ENCODE measurements at regions not wholly inside any gene's neighbourhood (a gene's known extent, or its start where the extent isn't known, plus 50 kb on each side); places are given as distances from the start of the nearest gene placed in this dataset.

- Histone ChIP-seq H3K4me1 (ENCODE audit: insufficient read depth, insufficient read length) (no peaks in the 10 kb centered on the region), H3K27me3 (ENCODE audit: insufficient read depth, insufficient read length) (no peaks in the 10 kb centered on the region), H3K9ac (ENCODE audit: insufficient read length, low read depth) (no peak overlapping the region), H3K36me3 (ENCODE audit: insufficient read depth, insufficient read length, low read length) (no peaks in the 10 kb centered on the region), H3K9me3 (ENCODE audit: insufficient read depth, low read length) (no peaks in the 10 kb centered on the region), H3K4me3 (ENCODE audit: insufficient read length, low read depth) (no peak overlapping the region)
- DNase-seq (ENCODE audit: low read depth, low spot score), result no peak
- TF ChIP-seq SUZ12 (IDR thresholded peaks at IDR 0.05; ENCODE audit: extremely low read depth, insufficient read depth, insufficient read length) (no peak), ZNF274 (IDR thresholded peaks at IDR 0.05; ENCODE audit: low read depth, low read length) (no peak), YY1 (IDR thresholded peaks at IDR 0.05; ENCODE audit: insufficient read depth, insufficient read length) (no peak)
Measured at GRCh38 chr18:41155910-41156851, 798.9 kb upstream of the PIK3C3 start.

DNA sequence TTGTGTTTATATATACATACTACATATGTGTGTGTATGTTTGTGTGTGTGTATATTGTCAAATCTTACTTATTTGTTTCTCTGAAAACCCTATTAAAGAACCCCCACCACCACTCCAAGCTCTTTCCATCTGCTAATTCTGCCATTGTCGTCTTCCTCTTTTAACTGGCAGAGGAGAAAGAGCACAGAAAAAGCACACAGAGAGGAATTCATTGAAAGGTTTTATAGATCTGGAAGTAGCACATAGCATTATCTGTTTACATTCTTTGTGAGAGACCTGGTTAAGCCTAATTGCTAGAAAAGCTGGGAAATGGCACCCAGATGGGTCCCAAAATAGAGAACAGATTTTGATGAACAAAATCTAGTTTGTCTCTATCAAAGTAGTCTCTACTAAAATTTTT lies 800.0 kb upstream of the PIK3C3 start:
- Histone ChIP-seq H3K9me3 (ENCODE audit: insufficient read depth, low read length) (no peaks in the 10 kb centered on the region), H3K9ac (ENCODE audit: insufficient read length, low read depth) (no peak overlapping the region), H3K27me3 (ENCODE audit: insufficient read depth, insufficient read length) (no peaks in the 10 kb centered on the region), H3K36me3 (ENCODE audit: insufficient read depth, insufficient read length, low read length) (no peaks in the 10 kb centered on the region), H3K4me3 (ENCODE audit: insufficient read length, low read depth) (no peak overlapping the region), H3K4me1 (ENCODE audit: insufficient read depth, insufficient read length) (no peaks in the 10 kb centered on the region)
- TF ChIP-seq SUZ12 (IDR thresholded peaks at IDR 0.05; ENCODE audit: extremely low read depth, insufficient read depth, insufficient read length) (no peak), ZNF274 (IDR thresholded peaks at IDR 0.05; ENCODE audit: low read depth, low read length) (no peak), YY1 (IDR thresholded peaks at IDR 0.05; ENCODE audit: insufficient read depth, insufficient read length) (no peak)
- no peak for DNase-seq (ENCODE audit: low read depth, low spot score)

DNA sequence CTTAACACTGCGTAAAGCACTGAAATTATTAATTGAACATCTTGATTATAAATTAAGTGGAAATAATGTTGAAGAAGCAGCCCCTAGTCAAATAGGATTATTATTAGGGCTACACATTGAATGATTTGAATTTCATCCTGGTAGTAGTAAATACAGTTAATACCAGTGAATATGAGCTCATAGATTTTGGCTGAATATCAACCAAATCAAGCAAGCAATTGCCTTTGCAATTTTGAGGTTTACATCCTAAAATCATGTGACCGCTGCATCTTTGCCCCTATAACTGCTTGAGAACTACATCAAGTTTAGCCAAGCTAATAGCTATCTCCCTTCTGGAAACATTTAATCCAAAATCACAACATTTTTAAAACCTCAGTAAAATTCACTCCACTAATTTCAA lies 801.2 kb upstream of the PIK3C3 start:
- DNase-seq (ENCODE audit: low read depth, low spot score), result no peak
- no peak overlapping the region for H3K9ac ChIP-seq (ENCODE audit: insufficient read length, low read depth)
- no peak for TF ChIP-seq SUZ12 (IDR thresholded peaks at IDR 0.05; ENCODE audit: extremely low read depth, insufficient read depth, insufficient read length)
- no peak for TF ChIP-seq YY1 (IDR thresholded peaks at IDR 0.05; ENCODE audit: insufficient read depth, insufficient read length)
- H3K4me1 ChIP-seq (ENCODE audit: insufficient read depth, insufficient read length), result no peaks in the 10 kb centered on the region
- no peaks in the 10 kb centered on the region for H3K36me3 ChIP-seq (ENCODE audit: insufficient read depth, insufficient read length, low read length)
- no peaks in the 10 kb centered on the region for H3K27me3 ChIP-seq (ENCODE audit: insufficient read depth, insufficient read length)
- H3K4me3 ChIP-seq (ENCODE audit: insufficient read length, low read depth), result no peak overlapping the region
- no peaks in the 10 kb centered on the region for H3K9me3 ChIP-seq (ENCODE audit: insufficient read depth, low read length)

- no peaks in the 10 kb centered on the region for H3K36me3 ChIP-seq (ENCODE audit: insufficient read depth, insufficient read length, low read length)
- no peaks in the 10 kb centered on the region for H3K9me3 ChIP-seq (ENCODE audit: insufficient read depth, low read length)
- no peak for DNase-seq (ENCODE audit: low read depth, low spot score)
- no peak overlapping the region for H3K4me3 ChIP-seq (ENCODE audit: insufficient read length, low read depth)
- no peaks in the 10 kb centered on the region for H3K27me3 ChIP-seq (ENCODE audit: insufficient read depth, insufficient read length)
- no peaks in the 10 kb centered on the region for H3K4me1 ChIP-seq (ENCODE audit: insufficient read depth, insufficient read length)
- no peak overlapping the region for H3K9ac ChIP-seq (ENCODE audit: insufficient read length, low read depth)
- TF ChIP-seq SUZ12 (IDR thresholded peaks at IDR 0.05; ENCODE audit: extremely low read depth, insufficient read depth, insufficient read length) (no peak), ZNF274 (IDR thresholded peaks at IDR 0.05; ENCODE audit: low read depth, low read length) (no peak)
Measured at GRCh38 chr18:41150316-41150715, 804.7 kb upstream of the PIK3C3 start.

DNA sequence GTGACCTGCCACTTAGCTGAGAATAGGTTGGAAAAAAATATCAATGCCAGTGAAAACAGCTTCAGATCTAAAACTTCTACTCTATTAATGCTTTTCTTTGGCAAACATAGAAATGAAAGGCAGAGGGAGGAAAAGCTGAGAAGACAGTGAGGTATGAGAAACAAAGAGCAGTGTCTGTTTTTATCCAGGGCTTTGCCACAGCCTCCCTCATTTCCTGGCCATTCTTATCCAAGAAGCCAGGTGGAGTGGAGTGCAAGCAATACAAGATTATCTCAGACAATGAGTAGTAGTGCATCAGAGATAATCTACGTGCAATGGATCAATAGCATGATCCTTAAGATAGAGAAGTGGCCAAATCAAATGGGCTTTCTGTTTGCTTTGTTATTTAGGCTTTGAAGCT lies 808.7 kb upstream of the PIK3C3 start:
- Histone ChIP-seq H3K36me3 (ENCODE audit: insufficient read depth, insufficient read length, low read length) (no peaks in the 10 kb centered on the region), H3K9ac (ENCODE audit: insufficient read length, low read depth) (no peak overlapping the region), H3K4me1 (ENCODE audit: insufficient read depth, insufficient read length) (no peaks in the 10 kb centered on the region), H3K9me3 (ENCODE audit: insufficient read depth, low read length) (no peaks in the 10 kb centered on the region), H3K27me3 (ENCODE audit: insufficient read depth, insufficient read length) (no peaks in the 10 kb centered on the region), H3K4me3 (ENCODE audit: insufficient read length, low read depth) (no peak overlapping the region)
- no peak for DNase-seq (ENCODE audit: low read depth, low spot score)
- TF ChIP-seq ZNF274 (IDR thresholded peaks at IDR 0.05; ENCODE audit: low read depth, low read length) (no peak), SUZ12 (IDR thresholded peaks at IDR 0.05; ENCODE audit: extremely low read depth, insufficient read depth, insufficient read length) (no peak), YY1 (IDR thresholded peaks at IDR 0.05; ENCODE audit: insufficient read depth, insufficient read length) (no peak)

DNA sequence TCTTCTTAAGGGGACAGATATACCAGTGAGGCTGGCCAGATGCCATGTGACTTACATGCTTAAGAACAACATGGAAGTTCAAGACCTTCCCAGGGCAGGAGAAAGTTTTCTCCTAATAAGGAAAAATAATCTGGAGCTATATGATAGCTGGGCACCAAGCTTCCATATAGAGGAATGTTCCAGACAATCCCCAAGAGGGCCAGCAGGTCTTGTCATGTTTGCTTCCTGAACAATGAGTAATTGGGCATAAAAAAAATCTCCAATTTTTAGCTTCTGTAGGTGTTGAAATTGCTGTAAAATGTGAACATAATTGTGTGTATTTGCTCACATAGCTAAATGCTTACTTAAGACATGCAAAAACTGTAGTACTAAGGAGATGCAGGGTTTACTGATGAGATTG lies 809.5 kb upstream of the PIK3C3 start:
- TF ChIP-seq ZNF274 (IDR thresholded peaks at IDR 0.05; ENCODE audit: low read depth, low read length), result no peak
- TF ChIP-seq YY1 (IDR thresholded peaks at IDR 0.05; ENCODE audit: insufficient read depth, insufficient read length), result no peak
- TF ChIP-seq SUZ12 (IDR thresholded peaks at IDR 0.05; ENCODE audit: extremely low read depth, insufficient read depth, insufficient read length), result no peak
- Histone ChIP-seq H3K36me3 (ENCODE audit: insufficient read depth, insufficient read length, low read length) (no peaks in the 10 kb centered on the region), H3K4me1 (ENCODE audit: insufficient read depth, insufficient read length) (no peaks in the 10 kb centered on the region), H3K9me3 (ENCODE audit: insufficient read depth, low read length) (no peaks in the 10 kb centered on the region), H3K4me3 (ENCODE audit: insufficient read length, low read depth) (no peak overlapping the region), H3K27me3 (ENCODE audit: insufficient read depth, insufficient read length) (no peaks in the 10 kb centered on the region), H3K9ac (ENCODE audit: insufficient read length, low read depth) (no peak overlapping the region)
- DNase-seq (ENCODE audit: low read depth, low spot score), result no peak

DNA sequence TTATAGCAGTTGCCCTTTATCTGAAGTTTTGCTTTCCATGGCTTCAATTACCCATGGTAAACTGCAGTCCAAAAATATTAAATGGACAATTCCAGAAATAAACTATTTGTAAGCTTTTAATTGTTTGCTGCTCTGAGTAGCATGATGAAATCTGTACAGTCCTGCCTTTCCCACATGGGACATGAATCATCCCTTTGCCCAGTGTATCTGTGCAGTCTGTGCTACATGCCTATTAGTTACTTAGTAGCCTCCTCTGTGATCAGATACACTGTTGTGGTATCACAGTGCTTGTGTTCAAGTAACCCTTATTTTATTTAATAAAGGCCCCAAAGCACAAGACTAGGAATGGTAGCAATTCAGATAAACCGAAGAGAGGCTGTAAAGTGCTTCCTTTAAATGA lies 810.6 kb upstream of the PIK3C3 start:
- DNase-seq (ENCODE audit: low read depth, low spot score), result no peak
- no peaks in the 10 kb centered on the region for H3K27me3 ChIP-seq (ENCODE audit: insufficient read depth, insufficient read length)
- no peaks in the 10 kb centered on the region for H3K9me3 ChIP-seq (ENCODE audit: insufficient read depth, low read length)
- H3K4me3 ChIP-seq (ENCODE audit: insufficient read length, low read depth), result no peak overlapping the region
- TF ChIP-seq YY1 (IDR thresholded peaks at IDR 0.05; ENCODE audit: insufficient read depth, insufficient read length), result no peak
- TF ChIP-seq SUZ12 (IDR thresholded peaks at IDR 0.05; ENCODE audit: extremely low read depth, insufficient read depth, insufficient read length), result no peak
- no peak for TF ChIP-seq ZNF274 (IDR thresholded peaks at IDR 0.05; ENCODE audit: low read depth, low read length)
- no peak overlapping the region for H3K9ac ChIP-seq (ENCODE audit: insufficient read length, low read depth)
- H3K36me3 ChIP-seq (ENCODE audit: insufficient read depth, insufficient read length, low read length), result no peaks in the 10 kb centered on the region
- H3K4me1 ChIP-seq (ENCODE audit: insufficient read depth, insufficient read length), result no peaks in the 10 kb centered on the region

Data from NT2/D1 (cell line).